Urinary bladder (tissue), 3 donors: ENCODE measurements at regions not wholly inside any gene's neighbourhood (a gene's known extent, or its start where the extent isn't known, plus 50 kb on each side); places are given as distances from the start of the nearest gene placed in this dataset.
"Not testable (repeated sequence)": the region's sequence is repeated elsewhere in the genome, so short reads cannot be mapped to it uniquely, and the experiment has no call there.

ENCODE experiments used
- DNase-seq: peaks from one replicate; pipeline ENCODE4 v3.0.0-alpha.2; 2015; ENCODE audit errors: extremely low spot score
- H3K27ac ChIP-seq: one replicate; pipeline ENCODE4 v1.5.1; 2013; ENCODE audit warnings: low read depth, mild to moderate bottlenecking, moderate library complexity
- H3K36me3 ChIP-seq: one replicate; pipeline ENCODE4 v1.6.1; 2013; ENCODE audit warnings: mild to moderate bottlenecking, moderate library complexity; ENCODE audit not compliant: insufficient read depth
- H3K4me1 ChIP-seq: one replicate; pipeline ENCODE4 v1.6.1; 2013; ENCODE audit warnings: mild to moderate bottlenecking, moderate library complexity; ENCODE audit not compliant: insufficient read depth
- H3K4me3 ChIP-seq: one replicate; pipeline ENCODE4 v1.5.1; 2013; ENCODE audit warnings: low read depth, low read length
- WGBS: extraction: QIAGEN DNeasy Blood & Tissue Kit; methylation state at CpG from one replicate; pipeline ENCODE4 v1.1.7; 2013; 5-methylcytosine and 5-hydroxymethylcytosine counted together
- donor health status: healthy with polysubstance abuse.
- donor health status: healthy.

DNA sequence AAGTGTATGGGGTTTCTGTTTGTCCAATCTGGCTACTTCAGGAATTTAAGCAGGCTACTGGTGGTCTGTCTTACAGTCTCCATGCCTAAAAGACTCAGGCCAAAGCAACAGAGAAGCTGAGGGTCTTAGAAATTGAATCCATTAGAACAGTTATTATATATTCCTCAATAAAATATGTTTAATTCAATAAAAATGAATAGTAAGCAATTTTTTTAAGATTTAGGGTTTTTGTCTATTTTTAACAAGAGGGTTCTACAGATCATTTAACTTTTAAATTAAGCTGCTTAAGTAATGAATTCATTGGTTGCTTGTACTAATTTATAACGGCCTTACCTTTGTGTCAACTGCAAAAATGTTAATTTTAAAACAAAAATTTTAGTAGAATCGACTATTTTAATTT, 832.6 kb upstream of the SLC39A10 start:
- Histone ChIP-seq H3K27ac (no peak overlapping the region), H3K4me3 (no peak overlapping the region), H3K4me1 (no peaks in the 10 kb centered on the region), H3K36me3 (no peaks in the 10 kb centered on the region)
- no peak for DNase-seq
- 79% methylated on average over 2 of the region's 2 CpGs for whole genome bisulfite sequencing

- WGBS, result 85% methylated on average over 5 of the region's 5 CpGs
- no peaks in the 10 kb centered on the region for H3K36me3 ChIP-seq
- no peaks in the 10 kb centered on the region for H3K4me1 ChIP-seq
- no peak overlapping the region for H3K4me3 ChIP-seq
- no peak for DNase-seq
- H3K27ac ChIP-seq, result no peak overlapping the region
Measured at GRCh38 chr2:194822657-194823056, 834.4 kb upstream of the SLC39A10 start.

DNA sequence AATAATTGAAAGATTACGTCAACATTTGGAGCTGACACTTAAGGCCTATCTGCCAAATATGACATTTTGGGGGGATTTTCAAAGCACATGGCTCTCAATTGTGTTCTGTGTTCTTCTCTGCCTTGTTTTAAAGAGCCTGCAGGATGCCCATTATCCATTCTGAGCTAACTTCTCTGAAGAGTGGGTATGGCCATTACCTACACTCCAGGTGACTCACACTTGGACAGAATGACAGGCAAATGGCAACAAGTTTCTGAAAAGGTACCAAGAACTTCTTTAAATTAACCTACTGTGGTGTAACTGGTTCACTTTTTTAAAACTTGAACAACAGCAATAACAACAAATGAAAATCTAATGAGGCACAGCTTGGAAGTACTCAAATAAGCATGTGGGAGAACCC, 834.9 kb upstream of the SLC39A10 start:
- Histone ChIP-seq H3K4me1 (no peaks in the 10 kb centered on the region), H3K27ac (no peak overlapping the region), H3K4me3 (no peak overlapping the region), H3K36me3 (no peaks in the 10 kb centered on the region)
- 0% methylated on average over 1 of the region's 1 CpG for WGBS
- no peak for DNase-seq

- no peak for DNase-seq
- no peaks in the 10 kb centered on the region for H3K36me3 ChIP-seq
- H3K4me3 ChIP-seq, result no peak overlapping the region
- H3K27ac ChIP-seq, result no peak overlapping the region
- no peaks in the 10 kb centered on the region for H3K4me1 ChIP-seq
Measured at GRCh38 chr2:194819367-194819766, 837.7 kb upstream of the SLC39A10 start.

GRCh38 chr2:194815475-194815874, 841.6 kb upstream of the SLC39A10 start:
- Histone ChIP-seq H3K27ac (no peak overlapping the region), H3K4me3 (no peak overlapping the region), H3K36me3 (no peaks in the 10 kb centered on the region), H3K4me1 (no peaks in the 10 kb centered on the region)
- DNase-seq, result no peak

- no peak overlapping the region for H3K27ac ChIP-seq
- 54% methylated on average over 1 of the region's 1 CpG for WGBS
- no peak overlapping the region for H3K4me3 ChIP-seq
- no peaks in the 10 kb centered on the region for H3K4me1 ChIP-seq
- H3K36me3 ChIP-seq, result no peaks in the 10 kb centered on the region
- DNase-seq, result no peak
Measured at GRCh38 chr2:194802589-194802988, 854.4 kb upstream of the SLC39A10 start.

- not testable (repeated sequence) for H3K27ac ChIP-seq
- 92% methylated on average over 2 of the region's 2 CpGs for WGBS
Measured at GRCh38 chr2:194787071-194787470, 870.0 kb upstream of the SLC39A10 start.

GRCh38 chr2:194771394-194771793, 885.6 kb upstream of the SLC39A10 start:
- not testable (repeated sequence) for H3K4me1 ChIP-seq, DNase-seq, H3K4me3 ChIP-seq, H3K27ac ChIP-seq, H3K36me3 ChIP-seq
- WGBS, result 85% methylated on average over 2 of the region's 2 CpGs

More at GRCh38 chr2:194787071-194787470, 870.0 kb upstream of the SLC39A10 start:
- not testable (repeated sequence) for DNase-seq, H3K36me3 ChIP-seq, H3K4me1 ChIP-seq, H3K4me3 ChIP-seq

- no peak for DNase-seq
- Histone ChIP-seq H3K27ac (no peak overlapping the region), H3K4me3 (no peak overlapping the region), H3K36me3 (no peaks in the 10 kb centered on the region), H3K4me1 (no peaks in the 10 kb centered on the region)
Measured at GRCh38 chr2:194769030-194769429, 888.0 kb upstream of the SLC39A10 start.

GRCh38 chr2:194765723-194766122, 891.3 kb upstream of the SLC39A10 start:
- H3K4me1 ChIP-seq, result no peaks in the 10 kb centered on the region
- no peaks in the 10 kb centered on the region for H3K36me3 ChIP-seq
- 62% methylated on average over 3 of the region's 3 CpGs for WGBS
- no peak overlapping the region for H3K4me3 ChIP-seq
- no peak for DNase-seq
- H3K27ac ChIP-seq, result no peak overlapping the region

- Histone ChIP-seq H3K27ac (no peak overlapping the region), H3K4me3 (no peak overlapping the region), H3K4me1 (no peaks in the 10 kb centered on the region), H3K36me3 (no peaks in the 10 kb centered on the region)
- 78% methylated on average over 2 of the region's 4 CpGs for WGBS
- DNase-seq, result no peak
Measured at GRCh38 chr2:194750926-194751325, 906.1 kb upstream of the SLC39A10 start.

DNA sequence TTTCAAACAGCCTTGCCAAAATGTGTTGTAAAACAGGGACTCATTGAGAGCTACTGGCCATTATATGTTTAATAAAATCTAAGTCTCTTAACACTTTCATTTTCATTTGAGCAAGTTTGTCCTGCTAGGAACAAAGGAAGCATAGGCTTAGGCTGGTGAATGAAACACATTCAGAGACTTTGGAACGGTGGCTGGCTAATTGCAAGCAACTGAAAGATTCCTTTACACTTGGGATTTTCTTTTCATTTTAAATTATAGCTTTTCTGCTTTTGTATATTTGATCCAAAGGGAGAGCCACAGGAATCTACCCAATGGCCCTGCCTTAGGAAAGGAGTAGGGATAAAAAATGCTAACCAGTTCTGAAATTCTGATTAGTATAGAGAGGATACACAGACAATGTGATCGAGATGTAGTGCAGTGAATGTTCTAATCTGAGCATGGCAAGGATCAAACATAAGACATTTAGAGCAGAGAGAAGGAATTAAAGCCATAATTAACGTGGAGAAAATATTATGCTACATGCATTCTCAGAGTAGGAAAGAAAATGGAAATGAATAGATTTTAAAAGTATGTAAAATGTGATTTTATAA, 911.4 kb upstream of the SLC39A10 start:
- no peak for DNase-seq
- Histone ChIP-seq H3K4me3 (no peak overlapping the region), H3K27ac (no peak overlapping the region), H3K4me1 (no peaks in the 10 kb centered on the region), H3K36me3 (no peaks in the 10 kb centered on the region)
- WGBS, result 68% methylated on average over 3 of the region's 3 CpGs

GRCh38 chr2:194742706-194743105, 914.3 kb upstream of the SLC39A10 start:
- DNase-seq, result no peak
- Histone ChIP-seq H3K36me3 (no peaks in the 10 kb centered on the region), H3K27ac (no peak overlapping the region), H3K4me1 (no peaks in the 10 kb centered on the region), H3K4me3 (no peak overlapping the region)
- 88% methylated on average over 2 of the region's 2 CpGs for WGBS

GRCh38 chr2:194739217-194739616, 917.8 kb upstream of the SLC39A10 start:
- DNase-seq, result no peak
- H3K27ac ChIP-seq, result no peak overlapping the region
- WGBS, result 89% methylated on average over 3 of the region's 3 CpGs
- no peaks in the 10 kb centered on the region for H3K4me1 ChIP-seq
- no peaks in the 10 kb centered on the region for H3K36me3 ChIP-seq
- no peak overlapping the region for H3K4me3 ChIP-seq
